GM06990 (cell line): ENCODE measurements at regions not wholly inside any gene's neighbourhood (a gene's known extent, or its start where the extent isn't known, plus 50 kb on each side); places are given as distances from the start of the nearest gene placed in this dataset.
"Not testable (repeated sequence)": the region's sequence is repeated elsewhere in the genome, so short reads cannot be mapped to it uniquely, and the experiment has no call there.

Experiments used
- DNase-seq: peaks from one replicate; pipeline ENCODE4 v3.0.0-alpha.2; 2011; ENCODE audit not compliant: insufficient read length; ENCODE audit errors: extremely low read depth
- H3K27me3 ChIP-seq: replicated peaks from 2 replicates; pipeline ENCODE4 v1.6.0; 2011; ENCODE audit warnings: low read length; ENCODE audit not compliant: control insufficient read depth, insufficient read depth
- H3K36me3 ChIP-seq: 2 replicates; pipeline ENCODE4 v1.5.1; 2011; ENCODE audit warnings: low read length; ENCODE audit not compliant: control insufficient read depth, insufficient read depth
- H3K4me3 ChIP-seq: replicated peaks from 2 replicates; pipeline ENCODE4 v1.5.1; 2011; ENCODE audit warnings: low read depth, mild to moderate bottlenecking, control low read depth, low read length
- CTCF ChIP-seq: IDR thresholded peaks from 2 replicates; pipeline ENCODE4 v1.5.1; 2011; ENCODE audit warnings: low read length, control low read depth, mild to moderate bottlenecking, inconsistent platforms; ENCODE audit not compliant: insufficient read depth, poor library complexity, severe bottlenecking

- Histone ChIP-seq H3K4me3 (peak overlapping the region; percentile 47), H3K27me3 (no peaks in the 10 kb centered on the region), H3K36me3 (peaks cover 23% of the 10 kb centered on the region)
- DNase-seq = no peak
- TF ChIP-seq CTCF = no peak
Observed at GRCh38 chr2:64918220-64918886, 70.8 kb upstream of the SLC1A4 start.

GRCh38 chr2:64919261-64919660 lies 69.9 kb upstream of the SLC1A4 start:
- Histone ChIP-seq H3K4me3 (no peak overlapping the region), H3K36me3 (peaks cover 28% of the 10 kb centered on the region), H3K27me3 (no peaks in the 10 kb centered on the region)
- no peak for TF ChIP-seq CTCF
- DNase-seq = no peak

GRCh38 chr2:64922482-64923384 lies 66.5 kb upstream of the SLC1A4 start:
- Histone ChIP-seq H3K4me3 (no peak overlapping the region), H3K27me3 (no peaks in the 10 kb centered on the region), H3K36me3 (peaks cover 38% of the 10 kb centered on the region)
- no peak for DNase-seq
- TF ChIP-seq CTCF = peak; percentile 28

- peaks cover 38% of the 10 kb centered on the region for H3K36me3 ChIP-seq
- no peak for DNase-seq
- TF ChIP-seq CTCF = no peak
- no peaks in the 10 kb centered on the region for H3K27me3 ChIP-seq
- H3K4me3 ChIP-seq = no peak overlapping the region
Observed at GRCh38 chr2:64923385-64923710, 65.9 kb upstream of the SLC1A4 start.

- DNase-seq = no peak
- Histone ChIP-seq H3K27me3 (no peaks in the 10 kb centered on the region), H3K36me3 (peaks cover 34% of the 10 kb centered on the region), H3K4me3 (no peak overlapping the region)
- TF ChIP-seq CTCF = no peak
Observed at GRCh38 chr2:64924170-64924934, 64.8 kb upstream of the SLC1A4 start.

GRCh38 chr2:64925930-64926722 lies 63.1 kb upstream of the SLC1A4 start:
- DNase-seq, H3K27me3 ChIP-seq, H3K4me3 ChIP-seq: not testable (repeated sequence)
- H3K36me3 ChIP-seq = peaks cover 30% of the 10 kb centered on the region
